ENCODE measurements at regions not wholly inside any gene's neighbourhood (a gene's known extent, or its start where the extent isn't known, plus 50 kb on each side); places are given as distances from the start of the nearest gene placed in this dataset.

DNA sequence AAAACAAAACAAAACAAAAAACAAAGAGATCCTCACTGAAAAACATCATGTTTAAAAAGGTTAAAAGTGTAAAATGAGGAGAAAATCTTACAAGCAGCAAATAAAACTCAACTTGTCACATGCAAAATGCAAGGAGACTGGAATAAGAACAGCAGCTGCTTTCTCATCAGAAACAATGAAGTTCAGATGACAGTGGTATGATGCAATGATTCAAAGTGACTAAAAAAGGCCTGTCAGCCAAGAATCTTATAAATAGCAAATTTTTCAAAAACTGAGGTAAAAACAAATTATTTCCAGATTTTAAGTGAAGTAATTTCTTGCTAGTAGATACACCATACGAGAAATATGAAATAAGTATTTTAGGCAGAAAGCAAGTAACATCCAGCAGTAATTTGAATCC, 68.6 kb upstream of the EPHA3 start:
- no peak overlapping the region for H3K4me3 ChIP-seq (ENCODE audit: control insufficient read depth, low read depth, low read length)
- TF ChIP-seq CTCF (conservative IDR thresholded peaks at IDR 0.05; ENCODE audit: control insufficient read depth, insufficient read depth, low read depth, low read length) = no peak
- no peak for DNase-seq (ENCODE audit: low read depth)

DNA sequence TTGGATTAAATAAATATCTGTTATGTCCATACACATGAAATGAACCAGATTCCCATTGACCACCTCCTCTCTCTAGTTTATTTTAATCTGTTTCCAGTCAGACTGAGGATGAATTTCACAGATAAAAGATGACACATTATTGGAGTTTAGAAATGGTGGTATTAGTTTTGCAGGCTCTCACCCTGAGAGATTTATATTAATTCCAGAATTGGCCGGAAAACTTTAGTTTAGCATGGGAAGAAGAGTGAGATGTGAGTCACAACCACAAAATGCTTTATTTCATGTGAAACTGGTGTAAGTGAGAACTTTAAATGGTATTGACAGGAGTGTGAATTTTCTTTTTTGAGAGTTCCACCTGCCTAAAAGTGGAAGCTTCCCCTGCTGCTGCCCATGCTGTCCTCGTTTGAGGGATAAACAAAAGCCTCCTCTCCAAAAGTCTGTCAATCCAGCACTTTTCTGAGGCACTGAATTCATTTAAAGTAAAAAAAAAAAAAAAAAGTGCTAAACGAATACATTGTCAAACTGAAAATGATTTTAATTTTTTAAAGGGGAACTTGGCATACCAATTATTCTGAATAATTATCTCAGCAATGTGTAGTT, 65.1 kb upstream of the EPHA3 start:
- no peak overlapping the region for H3K4me3 ChIP-seq (ENCODE audit: control insufficient read depth, low read depth, low read length)
- TF ChIP-seq CTCF (conservative IDR thresholded peaks at IDR 0.05; ENCODE audit: control insufficient read depth, insufficient read depth, low read depth, low read length) = no peak
- DNase-seq (ENCODE audit: low read depth) = no peak

GRCh38 chr3:89043406-89043932, 64.0 kb upstream of the EPHA3 start:
- no peak for DNase-seq (ENCODE audit: low read depth)
- TF ChIP-seq CTCF (conservative IDR thresholded peaks at IDR 0.05; ENCODE audit: control insufficient read depth, insufficient read depth, low read depth, low read length) = no peak
- no peak overlapping the region for H3K4me3 ChIP-seq (ENCODE audit: control insufficient read depth, low read depth, low read length)

DNA sequence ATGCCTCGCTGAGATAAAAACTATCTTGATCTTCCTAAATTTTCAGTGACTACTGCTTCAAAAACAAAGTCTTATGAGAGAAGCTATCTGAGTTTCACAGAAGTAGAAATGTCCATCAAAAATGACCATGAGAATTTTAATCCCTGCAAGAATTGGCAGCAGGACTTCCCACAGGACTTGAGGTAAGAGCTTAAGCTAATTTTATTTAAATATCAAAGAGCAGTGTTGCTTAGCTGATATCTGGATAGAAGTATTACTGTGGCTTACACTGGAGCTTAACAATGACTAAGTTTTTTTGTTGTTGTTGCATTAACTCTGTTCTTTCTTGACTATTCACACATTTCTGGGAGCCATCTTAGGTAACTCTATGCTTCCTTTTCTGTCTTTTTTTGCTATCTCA, 60.8 kb upstream of the EPHA3 start:
- no peak overlapping the region for H3K4me3 ChIP-seq (ENCODE audit: control insufficient read depth, low read depth, low read length)
- no peak for TF ChIP-seq CTCF (conservative IDR thresholded peaks at IDR 0.05; ENCODE audit: control insufficient read depth, insufficient read depth, low read depth, low read length)
- DNase-seq (ENCODE audit: low read depth) = no peak

DNA sequence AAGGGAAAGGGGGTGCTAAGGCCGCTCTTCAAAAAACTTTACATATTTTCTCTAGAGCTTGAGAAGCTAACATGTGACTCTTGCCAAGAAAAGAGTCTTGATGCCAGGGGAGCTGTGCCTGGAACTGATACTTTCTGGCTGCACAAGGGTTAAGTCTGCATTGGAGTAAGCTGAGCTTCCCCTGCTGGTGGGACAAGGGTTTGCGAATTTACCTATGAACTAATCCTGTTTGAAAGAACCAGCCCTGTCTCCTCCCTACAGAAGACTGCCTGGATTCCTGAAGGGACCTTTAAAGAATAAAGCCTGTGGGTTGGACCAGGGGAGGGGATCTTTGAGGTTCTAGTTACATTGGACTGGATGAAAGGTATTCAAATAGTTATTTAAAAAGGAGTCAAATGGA, 58.3 kb upstream of the EPHA3 start:
- no peak for DNase-seq (ENCODE audit: low read depth)
- no peak for TF ChIP-seq CTCF (conservative IDR thresholded peaks at IDR 0.05; ENCODE audit: control insufficient read depth, insufficient read depth, low read depth, low read length)
- no peak overlapping the region for H3K4me3 ChIP-seq (ENCODE audit: control insufficient read depth, low read depth, low read length)

DNA sequence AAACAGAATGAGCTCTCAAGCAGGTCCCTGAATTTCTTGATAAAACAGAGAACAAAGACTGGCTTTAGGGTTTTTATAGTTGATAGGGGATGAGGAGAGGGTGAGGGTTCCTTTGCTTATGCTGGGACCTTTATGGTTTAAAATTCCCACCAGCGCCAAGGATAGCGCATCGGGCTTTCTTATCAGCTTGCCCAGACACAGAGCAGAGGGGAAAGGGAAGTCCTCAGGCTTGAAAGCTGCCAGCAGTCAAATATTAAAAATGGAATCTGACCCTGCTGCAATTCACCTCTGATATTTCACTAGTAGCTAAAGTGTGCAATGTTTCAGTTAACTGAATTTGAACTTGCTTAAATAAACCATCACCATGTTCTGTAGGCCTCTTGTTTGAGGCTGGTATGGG, 55.0 kb upstream of the EPHA3 start:
- TF ChIP-seq CTCF (conservative IDR thresholded peaks at IDR 0.05; ENCODE audit: control insufficient read depth, insufficient read depth, low read depth, low read length) = no peak
- H3K4me3 ChIP-seq (ENCODE audit: control insufficient read depth, low read depth, low read length) = no peak overlapping the region
- DNase-seq (ENCODE audit: low read depth) = no peak

DNA sequence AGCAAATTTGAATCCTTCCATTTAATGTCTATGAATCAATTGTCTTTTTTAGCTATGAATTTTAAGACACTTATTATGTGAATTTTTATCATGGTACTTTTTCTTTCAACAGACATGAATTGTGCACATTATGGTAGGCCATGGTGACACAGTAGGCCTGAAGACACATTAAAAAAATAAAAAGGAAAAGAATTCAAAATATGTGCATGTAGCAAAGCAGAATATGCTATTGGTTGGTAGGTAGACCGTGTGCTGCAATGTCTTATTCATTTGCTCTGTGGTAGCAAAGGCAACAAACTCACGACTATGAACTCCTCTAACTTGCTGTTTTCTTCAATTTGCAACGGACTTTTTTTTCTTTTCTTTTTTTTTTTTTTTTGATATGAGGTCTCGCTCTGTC, 50.0 kb upstream of the EPHA3 start:
- no peak for DNase-seq (ENCODE audit: low read depth)
- H3K4me3 ChIP-seq (ENCODE audit: control insufficient read depth, low read depth, low read length) = no peak overlapping the region
- no peak for TF ChIP-seq CTCF (conservative IDR thresholded peaks at IDR 0.05; ENCODE audit: control insufficient read depth, insufficient read depth, low read depth, low read length)

Measured in fibroblast of mammary gland (primary cell).